GM19395 (cell line): ENCODE measurements at regions not wholly inside any gene's neighbourhood (a gene's known extent, or its start where the extent isn't known, plus 50 kb on each side); places are given as distances from the start of the nearest gene placed in this dataset.

Source experiments
- ATAC-seq: cut with Tn5 transposase; IDR thresholded peaks from one replicate; pipeline ENCODE4 v1.9.1; 2021; ENCODE audit warnings: mild to moderate bottlenecking, moderate library complexity; ENCODE audit not compliant: unreplicated experiment

DNA sequence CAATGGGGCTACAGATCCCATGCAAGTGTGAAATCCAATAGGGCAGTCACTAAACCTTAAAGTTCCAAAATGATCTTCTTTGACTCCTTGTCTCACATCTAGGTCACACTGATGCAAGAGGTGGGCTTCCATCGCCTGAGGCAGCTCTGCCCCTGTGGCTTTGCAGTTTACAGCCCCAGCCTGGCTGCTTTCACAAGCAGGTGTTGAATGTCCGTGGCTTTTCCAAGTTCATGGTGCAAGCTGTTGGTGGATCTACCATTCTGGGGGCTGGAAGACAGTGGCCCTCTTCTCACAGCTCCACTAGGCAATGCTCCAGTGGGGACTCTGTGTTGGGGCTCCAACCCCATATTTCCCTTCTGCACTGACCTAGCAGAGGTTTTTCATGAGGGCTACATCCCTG is 68.5 kb upstream of the PRR20G start:
- ATAC-seq, result no peak

DNA sequence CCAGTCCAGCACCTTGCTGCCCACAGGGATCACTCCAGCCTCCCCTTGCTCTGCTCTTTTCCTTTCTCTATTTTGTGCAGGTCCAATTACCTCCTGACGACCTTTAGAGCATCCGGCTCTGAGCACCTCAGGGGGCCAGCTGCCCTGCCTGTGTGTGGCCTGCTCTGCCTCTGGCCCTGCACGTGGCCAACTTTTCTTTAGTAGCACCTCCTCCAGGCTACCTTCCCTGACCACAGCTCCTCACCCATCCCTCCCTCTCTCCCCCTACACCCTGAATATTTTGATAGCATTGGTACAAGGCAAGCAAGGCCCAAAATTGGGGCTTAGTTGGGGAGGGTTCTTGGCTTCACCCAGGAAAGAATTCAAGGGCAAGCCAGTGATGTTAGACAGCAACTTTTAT is 66.9 kb upstream of the PRR20G start:
- ATAC-seq, result no peak

DNA sequence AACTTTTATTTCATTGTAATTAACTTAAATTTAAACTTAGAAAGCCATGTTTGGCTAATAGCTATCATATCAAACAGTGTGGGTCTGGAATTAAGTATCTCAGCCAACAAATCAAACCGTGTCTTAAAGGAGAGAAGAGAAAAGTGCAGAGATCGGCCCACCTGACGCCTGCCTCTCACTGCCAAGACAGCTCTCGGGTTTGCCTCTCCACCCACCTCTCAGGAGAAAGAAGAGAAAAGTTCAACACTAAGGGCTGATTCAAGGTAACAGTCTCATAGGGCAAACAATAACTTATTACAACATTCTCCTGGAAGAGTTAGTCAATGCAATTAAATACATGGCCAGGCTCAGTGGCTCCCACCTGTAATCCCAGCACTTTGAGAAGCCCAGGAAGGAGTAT is 64.8 kb upstream of the PRR20G start:
- ATAC-seq, result no peak

DNA sequence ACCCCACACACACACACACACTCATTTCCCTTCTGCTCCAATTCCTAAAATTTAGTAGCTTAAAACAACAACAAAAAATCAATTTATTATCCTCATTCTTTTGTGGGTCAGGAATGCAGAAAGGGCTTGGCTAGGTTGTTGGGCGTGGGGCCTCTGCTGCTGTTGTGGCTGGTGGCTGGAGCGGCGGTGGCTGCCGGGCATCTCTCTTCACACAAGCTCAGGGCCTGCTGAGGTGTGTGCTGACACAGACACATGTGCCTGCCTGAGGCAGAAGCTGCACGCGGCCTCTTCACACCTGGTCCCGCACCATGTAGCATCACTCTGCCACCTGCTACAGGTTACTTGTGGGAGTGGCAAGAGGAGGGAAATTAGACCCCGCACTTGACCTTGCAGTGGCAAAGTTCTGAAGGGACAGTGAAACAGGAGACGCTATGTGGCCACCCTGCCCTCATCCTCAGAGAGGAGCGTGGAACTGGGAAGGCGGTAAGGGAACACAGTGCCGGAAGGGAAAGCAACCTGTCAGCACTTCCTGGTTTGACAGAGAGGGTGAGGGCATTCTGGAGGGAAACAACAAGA is 64.0 kb upstream of the PRR20G start:
- ATAC-seq, result no peak

DNA sequence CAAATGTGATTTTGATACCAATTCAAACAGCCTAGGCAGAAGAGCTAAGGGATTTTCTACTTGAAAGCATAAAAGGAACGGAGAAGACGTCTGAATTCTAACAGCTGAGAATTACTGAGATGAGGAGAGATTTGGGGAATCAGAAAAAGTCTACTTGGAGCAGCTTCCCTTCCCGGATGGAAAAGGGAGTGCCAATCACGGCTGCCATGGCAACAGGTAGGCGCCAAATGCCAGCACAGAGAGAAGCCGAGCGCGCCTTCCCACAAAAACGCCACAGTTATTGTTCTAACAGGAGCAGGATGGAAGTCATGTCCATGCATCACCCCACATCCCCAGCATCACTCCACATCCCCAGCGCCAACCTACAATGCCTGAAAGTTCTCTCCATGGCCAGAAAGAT is 63.5 kb upstream of the PRR20G start:
- ATAC-seq, result no peak

DNA sequence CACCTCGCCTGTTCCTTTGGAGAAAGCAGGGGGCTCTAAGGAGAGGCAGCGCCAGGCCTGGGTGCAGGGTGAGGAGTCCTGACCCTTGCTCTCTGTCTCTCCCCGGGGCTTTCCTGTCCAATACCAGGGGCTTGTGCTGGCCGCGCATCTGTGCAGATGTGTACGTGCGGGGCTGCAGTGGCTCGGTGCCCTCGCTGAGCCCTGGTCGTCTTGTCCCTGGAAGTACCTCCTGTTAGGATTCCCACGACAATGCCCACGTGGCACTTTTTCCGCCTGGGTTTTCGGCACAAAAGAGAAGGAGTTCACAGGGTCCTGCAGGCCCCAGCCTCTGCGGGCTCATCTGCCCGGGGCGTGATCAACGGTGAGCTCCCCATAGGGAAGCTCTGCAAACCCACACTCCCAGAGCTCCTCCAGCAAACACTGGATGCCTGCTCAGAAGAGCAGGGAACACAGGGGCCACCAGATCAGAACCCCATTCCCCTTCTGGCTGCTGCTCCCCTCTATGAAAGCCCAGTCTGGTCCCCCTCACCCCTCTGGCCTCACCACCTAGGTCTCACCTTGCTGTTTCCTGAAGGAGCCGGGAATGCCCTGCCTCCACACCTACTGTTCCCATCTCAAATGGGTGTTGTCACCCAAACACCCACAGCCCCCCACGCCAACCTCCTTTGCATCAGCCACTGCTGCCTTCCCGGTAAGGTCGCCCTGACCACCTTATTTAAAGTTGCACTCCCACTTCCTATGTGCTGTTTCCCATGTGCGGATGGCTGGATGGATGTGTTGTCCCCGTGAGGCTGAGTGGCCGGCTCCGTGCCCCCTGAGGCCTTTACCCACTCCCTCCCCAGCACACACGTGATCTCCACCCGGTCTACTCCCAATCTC is 62.6 kb upstream of the PRR20G start:
- no peak for ATAC-seq

DNA sequence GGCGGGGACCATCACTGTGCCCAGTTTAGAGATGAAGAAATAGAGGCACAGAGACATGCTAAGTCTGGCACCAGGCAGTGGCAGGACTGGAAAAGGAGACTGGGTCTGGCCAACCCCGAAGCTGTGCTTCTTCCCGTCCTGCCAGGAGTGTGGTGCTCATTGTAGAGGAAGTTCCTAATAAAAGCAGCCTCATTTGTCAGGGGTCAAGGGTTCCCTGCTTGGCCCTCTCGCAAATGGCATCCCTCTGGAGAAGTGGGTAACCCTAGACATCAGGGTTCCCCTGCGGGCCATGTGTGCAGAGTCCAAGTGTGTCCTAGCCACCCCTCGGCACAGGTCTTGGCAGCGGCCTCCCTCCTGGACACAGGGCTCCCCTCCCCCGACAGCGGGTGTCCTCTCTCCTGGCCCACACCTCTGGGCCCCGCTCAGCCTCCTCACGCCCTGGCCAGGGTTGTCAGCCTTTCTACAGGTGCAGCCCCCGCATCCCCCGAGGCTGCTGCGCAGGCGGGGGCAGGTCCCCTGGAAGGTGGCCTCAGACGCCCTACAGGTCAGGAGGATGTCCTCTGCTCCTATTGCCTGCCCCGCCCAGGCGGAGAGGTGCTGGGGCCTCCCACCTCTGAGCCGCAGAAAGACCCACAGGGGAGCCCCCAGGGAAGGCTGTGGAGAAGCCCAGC is 61.8 kb upstream of the PRR20G start:
- no peak for ATAC-seq

DNA sequence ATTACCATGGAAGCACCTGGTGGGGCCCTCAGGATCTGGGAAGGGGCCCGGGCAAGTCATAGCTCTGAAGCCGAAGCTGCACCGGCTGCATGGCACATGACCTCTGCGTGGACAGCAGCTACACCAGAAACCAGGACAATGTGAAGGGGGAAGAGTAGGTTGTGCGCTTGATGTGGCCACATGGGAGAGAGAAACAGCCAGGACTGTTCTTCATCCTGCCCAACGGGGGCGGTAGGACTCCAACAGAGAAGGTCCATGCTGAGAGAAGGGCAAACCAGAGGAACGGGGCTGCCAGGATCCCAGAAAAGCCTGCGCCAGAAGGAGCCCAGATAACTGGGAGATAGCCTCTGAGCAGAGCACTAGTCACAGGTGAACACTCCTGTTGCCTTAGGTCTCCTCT is 54.9 kb upstream of the PRR20G start:
- ATAC-seq, result no peak

DNA sequence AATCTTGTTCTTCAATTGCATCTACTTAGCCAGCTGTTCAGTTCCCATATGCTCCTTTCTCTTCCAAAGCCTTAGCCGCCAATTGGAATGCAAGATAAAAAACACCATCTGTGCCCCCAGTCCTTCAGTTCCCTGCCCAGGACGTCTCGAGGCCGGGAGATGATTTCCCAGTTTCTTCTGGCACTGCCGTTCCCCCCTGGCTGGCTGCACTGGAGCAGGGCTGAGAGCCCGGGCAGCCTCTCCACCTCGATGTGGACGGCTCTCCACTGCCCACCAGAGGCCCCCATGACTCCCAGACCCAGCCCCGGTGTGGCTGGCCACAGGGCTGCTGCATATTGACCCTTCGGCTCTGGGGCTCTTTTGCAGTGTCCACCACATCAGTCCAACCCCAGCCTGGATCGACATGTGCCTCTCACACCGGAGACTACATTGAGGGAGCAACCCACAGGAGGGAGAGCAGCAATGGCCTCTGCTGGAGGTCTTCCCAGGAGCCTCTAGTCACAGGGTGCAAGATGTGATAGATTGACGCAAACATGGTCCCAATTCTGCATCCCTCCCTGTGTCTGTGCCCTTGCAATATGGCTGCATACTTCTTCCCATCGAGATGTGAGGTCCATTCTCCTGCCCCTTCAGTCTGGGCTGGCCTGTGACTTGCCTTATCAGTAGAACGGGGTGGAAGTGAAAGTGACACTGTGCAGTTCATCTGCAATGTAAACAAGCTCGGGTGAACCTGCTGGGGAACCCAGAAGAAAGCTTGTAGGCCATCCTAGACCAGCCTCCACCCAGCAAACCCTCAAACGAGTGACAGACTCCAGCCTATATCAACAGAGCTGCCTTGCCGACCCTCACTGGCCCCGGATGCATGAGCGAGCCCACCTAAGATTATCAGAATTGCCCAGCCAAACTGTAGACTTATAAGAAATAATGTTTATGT is 52.3 kb upstream of the PRR20G start:
- no peak for ATAC-seq

DNA sequence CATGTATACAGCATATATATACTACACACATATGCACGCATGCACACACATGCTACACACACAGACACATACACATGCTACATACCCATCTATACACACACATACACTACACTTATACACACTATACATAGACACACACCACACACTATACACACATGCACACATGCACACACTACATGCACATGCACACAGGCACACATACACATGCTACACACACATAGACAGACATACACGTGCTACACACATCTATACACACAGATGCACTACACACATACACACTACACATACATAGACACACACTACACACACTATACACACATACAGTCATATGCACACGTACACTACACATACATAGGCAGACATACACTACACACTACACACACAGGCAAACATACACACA is 51.2 kb upstream of the PRR20G start:
- ATAC-seq, result no peak

DNA sequence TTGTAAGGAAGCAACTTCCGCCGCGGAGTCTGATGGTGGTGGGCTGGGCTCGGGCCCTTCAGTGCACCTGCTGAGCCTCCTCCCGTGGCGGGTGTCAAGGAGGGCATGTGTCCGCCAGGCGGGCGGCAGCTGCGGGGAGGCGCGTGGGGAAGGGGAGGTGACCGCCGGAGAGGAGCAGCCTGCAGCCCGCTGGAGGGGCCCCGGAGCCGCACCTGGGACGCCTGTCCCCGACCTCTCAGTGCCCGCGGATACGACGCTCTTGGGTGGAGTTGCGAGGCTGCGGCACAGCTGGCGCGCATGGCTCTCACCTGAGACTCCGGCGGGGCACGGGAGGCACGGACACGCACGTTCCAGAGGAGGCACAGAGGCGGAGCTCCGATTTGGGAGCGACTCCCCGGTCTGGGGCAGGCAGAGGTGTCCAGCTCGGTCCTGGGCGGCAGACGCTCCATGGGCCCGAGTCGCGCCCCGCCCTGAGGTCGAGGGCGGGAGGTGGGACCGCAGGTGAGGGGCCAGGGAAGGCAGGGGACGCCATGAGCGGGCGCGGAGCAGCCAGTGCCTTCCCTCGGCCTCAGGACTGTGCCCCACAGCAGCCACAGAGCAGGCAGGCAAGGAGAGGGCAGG is 50.2 kb upstream of the PRR20G start:
- ATAC-seq, result no peak
